ENCODE measurements at regions not wholly inside any gene's neighbourhood (a gene's known extent, or its start where the extent isn't known, plus 50 kb on each side); places are given as distances from the start of the nearest gene placed in this dataset.

- TF ChIP-seq EP300 (IDR thresholded peaks at IDR 0.05; ENCODE audit: borderline replicate concordance) (no peak), REST (IDR thresholded peaks at IDR 0.05; ENCODE audit: low read depth) (no peak)
Observed at GRCh38 chr12:74120644-74121043, 417.0 kb upstream of the ATXN7L3B start.

Measured in Ishikawa (cell line).